Upper lobe of left lung (tissue), 4 donors: ENCODE measurements at regions not wholly inside any gene's neighbourhood (a gene's known extent, or its start where the extent isn't known, plus 50 kb on each side); places are given as distances from the start of the nearest gene placed in this dataset.

ENCODE experiments used
- CTCF ChIP-seq, 6 experiments: fragments of 450-650 bp in 4 of 6; fragments of 200-600 bp in 2 of 6; sonication (generic) in 2 of 6; IDR thresholded peaks; one replicate each; pipeline ENCODE4 v1.5.1; 2016 to 2019; ENCODE audit warnings: antibody characterized with exemption in 6 of 6
- EP300 ChIP-seq, 4 donors: sonication (generic); formaldehyde crosslinking; IDR thresholded peaks; one replicate each; pipeline ENCODE4 v1.5.1; 2017; ENCODE audit warnings: antibody characterized with exemption in 4 of 4, control low read depth in 2 of 4
- POLR2A ChIP-seq, 4 donors: fragments of 450-650 bp; IDR thresholded peaks; one replicate each; pipeline ENCODE4 v1.5.1; 2016 to 2017; ENCODE audit warnings: antibody characterized with exemption in 4 of 4, mild to moderate bottlenecking in 2 of 4
- POLR2AphosphoS5 ChIP-seq, 2 donors: sonication (generic); formaldehyde crosslinking; IDR thresholded peaks; one replicate each; pipeline ENCODE4 v1.5.1; 2017; ENCODE audit warnings: antibody characterized with exemption in 2 of 2

- TF ChIP-seq EP300 (IDR thresholded peaks at IDR 0.05) (no peak), CTCF (IDR thresholded peaks at IDR 0.05) (no peak), POLR2A (IDR thresholded peaks at IDR 0.05) (no peak), POLR2AphosphoS5 (IDR thresholded peaks at IDR 0.05) (no peak)
Measured at GRCh38 chr2:47315475-47315874, 53.6 kb upstream of the EPCAM start.
